HepG2 (cell line): ENCODE measurements at regions not wholly inside any gene's neighbourhood (a gene's known extent, or its start where the extent isn't known, plus 50 kb on each side); places are given as distances from the start of the nearest gene placed in this dataset.
A peak's percentile ranks its signal among the peaks of the same experiment; 100 is the strongest.

Source experiments
- ATAC-seq: fragments of 200-7000 bp; cut with Tn5 transposase; 3 replicates; pipeline ENCODE4 v1.9.1; 2020; ENCODE audit warnings: mild to moderate bottlenecking, moderate library complexity
- BruUV-seq: library from RNA; stranded (reverse); fragments of 400-500 nt; replicated peaks from 2 replicates; lab custom pipeline; 2021; lab: Mats Ljungman, UMichigan
- CTCF ChIA-PET: fragments of 300-600 bp; formaldehyde crosslinking; extraction: SDS; loops from one replicate; lab custom pipeline; 2021; ENCODE audit warnings: low total read pairs, inconsistent platforms, low intra/inter-chr PET ratio; lab: Yijun Ruan, JAX
- POLR2A ChIA-PET: fragments of 350-600 bp; sonication (Branson Sonifier 250); formaldehyde crosslinking; loops from one replicate; lab custom pipeline; 2020; ENCODE audit warnings: antibody characterized with exemption, inconsistent platforms; lab: Yijun Ruan, JAX
- DNase-seq: peaks from one replicate; pipeline ENCODE4 v3.0.0-alpha.2; 2015; ENCODE audit warnings: low spot score
- FAIRE-seq: peaks from 3 replicates; lab custom pipeline; 2011; peaks lifted over from hg19 to GRCh38; lab: Jason Lieb, UNC
- H2AFZ ChIP-seq: one replicate; pipeline ENCODE4 v1.6.1; 2011; ENCODE audit warnings: low read length, inconsistent platforms
- H3K27ac ChIP-seq: fragments of 300-600 bp; 3 replicates; pipeline ENCODE4 v1.8.0; 2011; ENCODE audit warnings: mixed run types, mild to moderate bottlenecking, mixed read lengths, low read length, inconsistent platforms; ENCODE audit not compliant: insufficient read depth; ENCODE audit errors: extremely low read length
- H3K27me3 ChIP-seq, 2 experiments: fragments of 200-600 bp in 1 of 2; 2 replicates in 1 of 2; 3 replicates in 1 of 2; pipeline versions ENCODE4 v1.6.0 to v1.8.0; 2011; ENCODE audit warnings: low read length in 2 of 2, mild to moderate bottlenecking in 2 of 2, moderate library complexity in 2 of 2, inconsistent platforms in 1 of 2; ENCODE audit not compliant: insufficient read depth in 2 of 2, control insufficient read depth in 1 of 2
- H3K36me3 ChIP-seq, 2 experiments: fragments of 200-600 bp in 1 of 2; replicated peaks in 1 of 2; 2 replicates in 1 of 2; 3 replicates in 1 of 2; pipeline versions ENCODE4 v1.5.1 to v1.8.0; 2011; ENCODE audit warnings: low read length in 2 of 2, inconsistent platforms in 1 of 2; ENCODE audit not compliant: insufficient read depth in 2 of 2, control insufficient read depth in 1 of 2
- H3K4me1 ChIP-seq: 2 replicates; pipeline ENCODE4 v1.5.1; 2012; ENCODE audit warnings: low read length, inconsistent platforms; ENCODE audit not compliant: insufficient read depth
- H3K4me2 ChIP-seq: 2 replicates; pipeline ENCODE4 v1.6.0; 2011; ENCODE audit warnings: low read depth, low read length, inconsistent platforms
- H3K4me3 ChIP-seq, 3 experiments: fragments of 200-600 bp in 1 of 3; sonication (generic), shearing (Covaris generic) in 1 of 3; replicated peaks in 1 of 3; 2 replicates each; pipeline ENCODE4 v1.5.1; 2011 to 2016; ENCODE audit warnings: low read length in 3 of 3, inconsistent platforms in 2 of 3, low read depth in 2 of 3, mild to moderate bottlenecking in 2 of 3, control low read depth in 1 of 3, mixed read lengths in 1 of 3; ENCODE audit not compliant: insufficient read depth in 1 of 3
- H3K79me2 ChIP-seq: one replicate; pipeline ENCODE4 v1.6.1; 2011; ENCODE audit warnings: low read length, inconsistent platforms; ENCODE audit not compliant: insufficient read depth
- H3K9ac ChIP-seq: 2 replicates; pipeline ENCODE4 v1.6.0; 2011; ENCODE audit warnings: mild to moderate bottlenecking, low read depth, low read length, inconsistent platforms; ENCODE audit not compliant: insufficient read depth
- H3K9me3 ChIP-seq: 2 replicates; pipeline ENCODE4 v1.5.1; 2012; ENCODE audit warnings: mild to moderate bottlenecking, low read length
- H4K20me1 ChIP-seq: 2 replicates; pipeline ENCODE4 v1.6.0; 2011; ENCODE audit warnings: inconsistent platforms, mild to moderate bottlenecking, low read length, moderate library complexity; ENCODE audit not compliant: insufficient read depth
- ATRX ChIP-seq: sonication (generic); formaldehyde crosslinking; IDR thresholded peaks from 2 replicates; pipeline ENCODE4 v1.4.0; 2020; ENCODE audit warnings: missing genetic modification reagents, borderline replicate concordance
- FOXM1 ChIP-seq: sonication (generic); formaldehyde crosslinking; IDR thresholded peaks from 2 replicates; pipeline ENCODE4 v1.5.0; 2020; ENCODE audit warnings: missing genetic modification reagents
- MAFF ChIP-seq: IDR thresholded peaks from 2 replicates; pipeline ENCODE4 v1.6.1; 2011; ENCODE audit warnings: low read depth, low read length, improper control_type of control experiment
- MAFK ChIP-seq, 2 experiments: IDR thresholded peaks in 1 of 2; conservative IDR thresholded peaks in 1 of 2; 2 replicates each; pipeline ENCODE4 v1.6.1; 2011; ENCODE audit warnings: improper control_type of control experiment in 2 of 2, low read length in 2 of 2
- RBFOX2 ChIP-seq: fragments of 200-400 bp; formaldehyde crosslinking; IDR thresholded peaks from 2 replicates; pipeline ENCODE4 v1.6.1; 2017; ENCODE audit warnings: low read depth, mild to moderate bottlenecking, low read length
- SETDB1 ChIP-seq: sonication (generic); formaldehyde crosslinking; IDR thresholded peaks from 2 replicates; pipeline ENCODE4 v1.5.1; 2020; ENCODE audit warnings: missing genetic modification reagents, mild to moderate bottlenecking, borderline replicate concordance
- ZNF34 ChIP-seq: sonication (generic); formaldehyde crosslinking; IDR thresholded peaks from 2 replicates; pipeline ENCODE4 v1.4.0; 2020; ENCODE audit warnings: mild to moderate bottlenecking, missing genetic modification reagents, borderline replicate concordance
- ZNF446 ChIP-seq: sonication (generic); formaldehyde crosslinking; IDR thresholded peaks from 2 replicates; pipeline ENCODE4 v1.5.0; 2020; ENCODE audit warnings: mild to moderate bottlenecking, missing genetic modification reagents
- ZNF703 ChIP-seq: sonication (generic); formaldehyde crosslinking; IDR thresholded peaks from 2 replicates; pipeline ENCODE4 v1.5.1; 2020; ENCODE audit warnings: missing genetic modification reagents, mild to moderate bottlenecking, moderate library complexity, borderline replicate concordance
- WGBS: methylation state at CpG from one replicate; pipeline ENCODE4 v1.1.6; 2017; ENCODE audit warnings: low lambda C conversion rate; 5-methylcytosine and 5-hydroxymethylcytosine counted together
- in situ Hi-C: cut with HindIII; loops from 2 replicates; pipeline ENCODE4 v1.10.0; 2017; ENCODE audit warnings: low pct_unique_long_range_greater_than_20kb; ENCODE audit not compliant: extremely low pct_ligation_motif_present
- intact Hi-C: fragments of 100-400 bp; cut with micrococcal nuclease; formaldehyde crosslinking; loops from one replicate; pipeline ENCODE4 v1.10.0; 2022; ENCODE audit not compliant: unreplicated experiment
- TF ChIP-seq, protein P1 (sequence below): sonication (generic); formaldehyde crosslinking; IDR thresholded peaks from 2 replicates; pipeline ENCODE4 v1.5.0; 2020; ENCODE audit warnings: mild to moderate bottlenecking, missing genetic modification reagents, borderline replicate concordance

- 17% methylated on average over 5 of the region's 5 CpGs for WGBS
- ChIA-PET CTCF (no interaction called here), POLR2A (no interaction called here)
- no peak overlapping the region for H3K9ac ChIP-seq
- H3K4me3 ChIP-seq: no peak overlapping the region
- H3K4me1 ChIP-seq: no peaks in the 10 kb centered on the region
- H3K79me2 ChIP-seq: no peaks in the 10 kb centered on the region
- H4K20me1 ChIP-seq: no peaks in the 10 kb centered on the region
- no peak for ATAC-seq
- H3K4me2 ChIP-seq: no peak overlapping the region
- no peak overlapping the region for H3K27ac ChIP-seq
- no peak for DNase-seq
- TF ChIP-seq ZNF446 (CRISPR knock-in tag): no peak
- TF ChIP-seq, protein P1, sequence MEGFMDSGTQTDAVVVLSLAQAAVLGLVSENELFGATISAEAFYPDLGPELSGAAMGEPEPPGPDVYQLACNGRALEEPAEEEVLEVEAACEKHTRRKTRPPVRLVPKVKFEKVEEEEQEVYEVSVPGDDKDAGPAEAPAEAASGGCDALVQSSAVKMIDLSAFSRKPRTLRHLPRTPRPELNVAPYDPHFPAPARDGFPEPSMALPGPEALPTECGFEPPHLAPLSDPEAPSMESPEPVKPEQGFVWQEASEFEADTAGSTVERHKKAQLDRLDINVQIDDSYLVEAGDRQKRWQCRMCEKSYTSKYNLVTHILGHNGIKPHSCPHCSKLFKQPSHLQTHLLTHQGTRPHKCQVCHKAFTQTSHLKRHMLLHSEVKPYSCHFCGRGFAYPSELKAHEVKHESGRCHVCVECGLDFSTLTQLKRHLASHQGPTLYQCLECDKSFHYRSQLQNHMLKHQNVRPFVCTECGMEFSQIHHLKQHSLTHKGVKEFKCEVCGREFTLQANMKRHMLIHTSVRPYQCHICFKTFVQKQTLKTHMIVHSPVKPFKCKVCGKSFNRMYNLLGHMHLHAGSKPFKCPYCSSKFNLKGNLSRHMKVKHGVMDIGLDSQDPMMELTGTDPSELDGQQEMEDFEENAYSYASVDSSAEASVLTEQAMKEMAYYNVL (CRISPR knock-in tag): no peak
- TF ChIP-seq RBFOX2: no peak
- no peak for TF ChIP-seq SETDB1 (CRISPR knock-in tag)
- TF ChIP-seq FOXM1 (CRISPR knock-in tag): no peak
- no peak for TF ChIP-seq ZNF703 (CRISPR knock-in tag)
- TF ChIP-seq MAFK (conservative IDR thresholded peaks at IDR 0.05 in 1 of 2, IDR thresholded peaks at IDR 0.05 in 1 of 2; ENCODE audit: low read length in 2 of 2): peak; percentile 78 to 80
- no peak for TF ChIP-seq ZNF34 (CRISPR knock-in tag)
- peak; percentile 77 for TF ChIP-seq MAFF
- no peak for TF ChIP-seq ATRX (CRISPR knock-in tag)
- FAIRE-seq: no peak
- no TSS peak for BruUV-seq
- in situ Hi-C loops: no loop called here
- intact Hi-C loops: no loop called here
- no peak overlapping the region for H2AFZ ChIP-seq
- no peaks in the 10 kb centered on the region for H3K36me3 ChIP-seq
- H3K9me3 ChIP-seq: no peaks in the 10 kb centered on the region
- no peaks in the 10 kb centered on the region for H3K27me3 ChIP-seq
Observed at GRCh38 chr6:16871047-16871446, 109.8 kb upstream of the ATXN1 start.
